ENCODE measurements at regions not wholly inside any gene's neighbourhood (a gene's known extent, or its start where the extent isn't known, plus 50 kb on each side); places are given as distances from the start of the nearest gene placed in this dataset.

DNA sequence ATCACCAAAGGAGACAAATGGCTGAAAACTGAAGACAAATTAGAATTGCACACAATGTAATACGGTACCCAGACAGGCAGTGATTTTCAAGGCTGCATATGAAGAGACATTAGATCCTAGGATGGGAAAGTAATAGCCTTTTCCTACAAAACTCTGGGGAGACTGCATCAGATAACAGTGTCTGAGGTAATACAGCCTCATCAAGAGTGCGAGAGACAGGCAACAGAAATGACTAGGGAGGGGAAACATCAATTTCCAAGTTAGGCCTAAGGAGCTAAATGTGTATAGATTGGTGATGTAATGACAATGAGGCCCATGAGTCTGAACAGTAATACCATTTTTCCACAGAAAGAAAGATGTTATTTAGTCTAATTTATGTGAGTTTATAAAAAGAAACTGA, 200.3 kb downstream of the HTR1B start:
- TF ChIP-seq, protein P1, sequence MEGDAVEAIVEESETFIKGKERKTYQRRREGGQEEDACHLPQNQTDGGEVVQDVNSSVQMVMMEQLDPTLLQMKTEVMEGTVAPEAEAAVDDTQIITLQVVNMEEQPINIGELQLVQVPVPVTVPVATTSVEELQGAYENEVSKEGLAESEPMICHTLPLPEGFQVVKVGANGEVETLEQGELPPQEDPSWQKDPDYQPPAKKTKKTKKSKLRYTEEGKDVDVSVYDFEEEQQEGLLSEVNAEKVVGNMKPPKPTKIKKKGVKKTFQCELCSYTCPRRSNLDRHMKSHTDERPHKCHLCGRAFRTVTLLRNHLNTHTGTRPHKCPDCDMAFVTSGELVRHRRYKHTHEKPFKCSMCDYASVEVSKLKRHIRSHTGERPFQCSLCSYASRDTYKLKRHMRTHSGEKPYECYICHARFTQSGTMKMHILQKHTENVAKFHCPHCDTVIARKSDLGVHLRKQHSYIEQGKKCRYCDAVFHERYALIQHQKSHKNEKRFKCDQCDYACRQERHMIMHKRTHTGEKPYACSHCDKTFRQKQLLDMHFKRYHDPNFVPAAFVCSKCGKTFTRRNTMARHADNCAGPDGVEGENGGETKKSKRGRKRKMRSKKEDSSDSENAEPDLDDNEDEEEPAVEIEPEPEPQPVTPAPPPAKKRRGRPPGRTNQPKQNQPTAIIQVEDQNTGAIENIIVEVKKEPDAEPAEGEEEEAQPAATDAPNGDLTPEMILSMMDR (IDR thresholded peaks at IDR 0.05): no peak
- TF ChIP-seq, protein P2, sequence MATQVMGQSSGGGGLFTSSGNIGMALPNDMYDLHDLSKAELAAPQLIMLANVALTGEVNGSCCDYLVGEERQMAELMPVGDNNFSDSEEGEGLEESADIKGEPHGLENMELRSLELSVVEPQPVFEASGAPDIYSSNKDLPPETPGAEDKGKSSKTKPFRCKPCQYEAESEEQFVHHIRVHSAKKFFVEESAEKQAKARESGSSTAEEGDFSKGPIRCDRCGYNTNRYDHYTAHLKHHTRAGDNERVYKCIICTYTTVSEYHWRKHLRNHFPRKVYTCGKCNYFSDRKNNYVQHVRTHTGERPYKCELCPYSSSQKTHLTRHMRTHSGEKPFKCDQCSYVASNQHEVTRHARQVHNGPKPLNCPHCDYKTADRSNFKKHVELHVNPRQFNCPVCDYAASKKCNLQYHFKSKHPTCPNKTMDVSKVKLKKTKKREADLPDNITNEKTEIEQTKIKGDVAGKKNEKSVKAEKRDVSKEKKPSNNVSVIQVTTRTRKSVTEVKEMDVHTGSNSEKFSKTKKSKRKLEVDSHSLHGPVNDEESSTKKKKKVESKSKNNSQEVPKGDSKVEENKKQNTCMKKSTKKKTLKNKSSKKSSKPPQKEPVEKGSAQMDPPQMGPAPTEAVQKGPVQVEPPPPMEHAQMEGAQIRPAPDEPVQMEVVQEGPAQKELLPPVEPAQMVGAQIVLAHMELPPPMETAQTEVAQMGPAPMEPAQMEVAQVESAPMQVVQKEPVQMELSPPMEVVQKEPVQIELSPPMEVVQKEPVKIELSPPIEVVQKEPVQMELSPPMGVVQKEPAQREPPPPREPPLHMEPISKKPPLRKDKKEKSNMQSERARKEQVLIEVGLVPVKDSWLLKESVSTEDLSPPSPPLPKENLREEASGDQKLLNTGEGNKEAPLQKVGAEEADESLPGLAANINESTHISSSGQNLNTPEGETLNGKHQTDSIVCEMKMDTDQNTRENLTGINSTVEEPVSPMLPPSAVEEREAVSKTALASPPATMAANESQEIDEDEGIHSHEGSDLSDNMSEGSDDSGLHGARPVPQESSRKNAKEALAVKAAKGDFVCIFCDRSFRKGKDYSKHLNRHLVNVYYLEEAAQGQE (IDR thresholded peaks at IDR 0.05; ENCODE audit: insufficient read depth in 1 of 2, low read depth in 2 of 2, low read length in 1 of 2): no peak
- TF ChIP-seq SIN3A (IDR thresholded peaks at IDR 0.05; ENCODE audit: borderline replicate concordance, insufficient read depth, low read depth, low read length): no peak

All from Panc1 (cell line).